ENCODE measurements at regions not wholly inside any gene's neighbourhood (a gene's known extent, or its start where the extent isn't known, plus 50 kb on each side); places are given as distances from the start of the nearest gene placed in this dataset.

DNA sequence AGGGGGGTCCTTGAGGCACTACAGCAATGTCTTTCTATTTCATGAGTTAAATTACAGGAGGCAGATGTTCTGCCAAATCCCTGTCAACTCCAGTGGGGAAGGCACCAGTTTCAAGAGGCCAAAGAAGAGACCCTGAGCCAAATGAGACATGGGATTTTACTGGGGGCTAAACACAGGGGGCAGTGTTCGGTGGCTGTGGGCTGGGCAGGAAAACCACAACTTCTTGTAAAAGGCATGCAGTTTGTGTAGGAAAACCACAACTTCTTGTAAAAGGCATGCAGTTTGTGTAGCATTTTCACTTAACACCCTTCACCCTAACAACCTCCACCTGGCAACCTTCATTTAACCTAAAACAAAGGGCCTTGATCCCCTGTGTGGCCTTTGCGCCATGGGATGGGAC lies 61.0 kb downstream of the POLR2M start:
- no peaks in the 10 kb centered on the region for H3F3A ChIP-seq (ENCODE audit: insufficient read depth, low read length, poor library complexity, severe bottlenecking)
- H3K9me2 ChIP-seq (ENCODE audit: insufficient read depth, low read length): no peaks in the 10 kb centered on the region
- H3K36me3 ChIP-seq (ENCODE audit: insufficient read depth, low read length): no peaks in the 10 kb centered on the region
- TF ChIP-seq, protein P1, sequence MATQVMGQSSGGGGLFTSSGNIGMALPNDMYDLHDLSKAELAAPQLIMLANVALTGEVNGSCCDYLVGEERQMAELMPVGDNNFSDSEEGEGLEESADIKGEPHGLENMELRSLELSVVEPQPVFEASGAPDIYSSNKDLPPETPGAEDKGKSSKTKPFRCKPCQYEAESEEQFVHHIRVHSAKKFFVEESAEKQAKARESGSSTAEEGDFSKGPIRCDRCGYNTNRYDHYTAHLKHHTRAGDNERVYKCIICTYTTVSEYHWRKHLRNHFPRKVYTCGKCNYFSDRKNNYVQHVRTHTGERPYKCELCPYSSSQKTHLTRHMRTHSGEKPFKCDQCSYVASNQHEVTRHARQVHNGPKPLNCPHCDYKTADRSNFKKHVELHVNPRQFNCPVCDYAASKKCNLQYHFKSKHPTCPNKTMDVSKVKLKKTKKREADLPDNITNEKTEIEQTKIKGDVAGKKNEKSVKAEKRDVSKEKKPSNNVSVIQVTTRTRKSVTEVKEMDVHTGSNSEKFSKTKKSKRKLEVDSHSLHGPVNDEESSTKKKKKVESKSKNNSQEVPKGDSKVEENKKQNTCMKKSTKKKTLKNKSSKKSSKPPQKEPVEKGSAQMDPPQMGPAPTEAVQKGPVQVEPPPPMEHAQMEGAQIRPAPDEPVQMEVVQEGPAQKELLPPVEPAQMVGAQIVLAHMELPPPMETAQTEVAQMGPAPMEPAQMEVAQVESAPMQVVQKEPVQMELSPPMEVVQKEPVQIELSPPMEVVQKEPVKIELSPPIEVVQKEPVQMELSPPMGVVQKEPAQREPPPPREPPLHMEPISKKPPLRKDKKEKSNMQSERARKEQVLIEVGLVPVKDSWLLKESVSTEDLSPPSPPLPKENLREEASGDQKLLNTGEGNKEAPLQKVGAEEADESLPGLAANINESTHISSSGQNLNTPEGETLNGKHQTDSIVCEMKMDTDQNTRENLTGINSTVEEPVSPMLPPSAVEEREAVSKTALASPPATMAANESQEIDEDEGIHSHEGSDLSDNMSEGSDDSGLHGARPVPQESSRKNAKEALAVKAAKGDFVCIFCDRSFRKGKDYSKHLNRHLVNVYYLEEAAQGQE (IDR thresholded peaks at IDR 0.05; ENCODE audit: borderline replicate concordance): no peak
- no peak for TF ChIP-seq TAF1 (IDR thresholded peaks at IDR 0.05; ENCODE audit: low read depth)
- TF ChIP-seq RAD21 (conservative IDR thresholded peaks at IDR 0.05): no peak
- TF ChIP-seq CTCF (IDR thresholded peaks at IDR 0.05; ENCODE audit: poor library complexity, severe bottlenecking): no peak
- no peak for TF ChIP-seq POLR2AphosphoS5 (IDR thresholded peaks at IDR 0.05)
- TF ChIP-seq MXI1 (conservative IDR thresholded peaks at IDR 0.05; ENCODE audit: poor library complexity, severe bottlenecking): no peak
- TF ChIP-seq EZH2 (IDR thresholded peaks at IDR 0.05; ENCODE audit: borderline replicate concordance, insufficient read depth, low read length, poor library complexity, severe bottlenecking): no peak
- TF ChIP-seq SMC3 (conservative IDR thresholded peaks at IDR 0.05; ENCODE audit: poor library complexity): no peak
- TF ChIP-seq EP300 (conservative IDR thresholded peaks at IDR 0.05; ENCODE audit: poor library complexity, severe bottlenecking): no peak
- no peak overlapping the region for H3K27ac ChIP-seq (ENCODE audit: low read length)
- no peaks in the 10 kb centered on the region for H3K9me3 ChIP-seq (ENCODE audit: low read length)
- no peaks in the 10 kb centered on the region for H4K20me1 ChIP-seq (ENCODE audit: insufficient read depth)
- H3K4me2 ChIP-seq (ENCODE audit: low read length): no peak overlapping the region
- H3K27me3 ChIP-seq (ENCODE audit: insufficient read depth, low read depth, low read length): no peaks in the 10 kb centered on the region
- H3K9ac ChIP-seq (ENCODE audit: low read length): no peak overlapping the region
- H3K79me2 ChIP-seq (replicated peaks; ENCODE audit: insufficient read depth, low read length): no peaks in the 10 kb centered on the region
- H3K4me3 ChIP-seq (ENCODE audit: low read length): no peak overlapping the region
- no peak overlapping the region for H2AFZ ChIP-seq (ENCODE audit: low read depth, low read length)

DNA sequence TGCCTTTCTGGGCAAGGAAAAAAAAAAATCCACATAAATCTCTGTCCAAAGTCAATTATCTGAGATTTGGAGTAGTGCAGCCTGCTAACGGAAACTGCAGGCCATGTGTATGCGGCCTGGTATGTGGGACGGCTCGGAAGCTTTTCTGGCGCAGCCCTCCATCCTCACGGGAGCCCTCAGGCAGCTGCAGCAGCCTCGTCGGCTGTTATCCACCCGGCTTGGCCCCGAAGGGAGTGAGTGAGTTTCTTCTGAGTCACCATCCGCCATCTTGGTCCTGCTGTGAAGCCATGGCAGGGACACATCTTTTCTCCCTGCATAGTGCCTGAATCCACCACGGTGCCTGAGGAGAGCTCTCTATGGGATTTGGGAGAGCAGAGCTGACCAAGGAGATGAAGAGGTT lies 62.8 kb downstream of the POLR2M start:
- Histone ChIP-seq H3K27me3 (ENCODE audit: insufficient read depth, low read depth, low read length) (no peaks in the 10 kb centered on the region), H3K9me2 (ENCODE audit: insufficient read depth, low read length) (no peaks in the 10 kb centered on the region), H3K9ac (ENCODE audit: low read length) (no peak overlapping the region), H3K4me2 (ENCODE audit: low read length) (no peak overlapping the region), H2AFZ (ENCODE audit: low read depth, low read length) (no peak overlapping the region), H3K79me2 (replicated peaks; ENCODE audit: insufficient read depth, low read length) (no peaks in the 10 kb centered on the region), H3K36me3 (ENCODE audit: insufficient read depth, low read length) (no peaks in the 10 kb centered on the region), H3K4me3 (ENCODE audit: low read length) (no peak overlapping the region), H3K9me3 (ENCODE audit: low read length) (no peaks in the 10 kb centered on the region), H3K27ac (ENCODE audit: low read length) (no peak overlapping the region), H4K20me1 (ENCODE audit: insufficient read depth) (no peaks in the 10 kb centered on the region), H3F3A (ENCODE audit: insufficient read depth, low read length, poor library complexity, severe bottlenecking) (no peaks in the 10 kb centered on the region)
- TF ChIP-seq POLR2AphosphoS5 (IDR thresholded peaks at IDR 0.05) (no peak), SMC3 (conservative IDR thresholded peaks at IDR 0.05; ENCODE audit: poor library complexity) (no peak), EZH2 (IDR thresholded peaks at IDR 0.05; ENCODE audit: borderline replicate concordance, insufficient read depth, low read length, poor library complexity, severe bottlenecking) (no peak), EP300 (conservative IDR thresholded peaks at IDR 0.05; ENCODE audit: poor library complexity, severe bottlenecking) (no peak), RAD21 (conservative IDR thresholded peaks at IDR 0.05) (no peak), MXI1 (conservative IDR thresholded peaks at IDR 0.05; ENCODE audit: poor library complexity, severe bottlenecking) (no peak), TAF1 (IDR thresholded peaks at IDR 0.05; ENCODE audit: low read depth) (no peak), CTCF (IDR thresholded peaks at IDR 0.05; ENCODE audit: poor library complexity, severe bottlenecking) (no peak)
- TF ChIP-seq, protein P1 (IDR thresholded peaks at IDR 0.05; ENCODE audit: borderline replicate concordance): no peak
